ENCODE measurements at regions not wholly inside any gene's neighbourhood (a gene's known extent, or its start where the extent isn't known, plus 50 kb on each side); places are given as distances from the start of the nearest gene placed in this dataset.
"Not testable (repeated sequence)": the region's sequence is repeated elsewhere in the genome, so short reads cannot be mapped to it uniquely, and the experiment has no call there.

DNA sequence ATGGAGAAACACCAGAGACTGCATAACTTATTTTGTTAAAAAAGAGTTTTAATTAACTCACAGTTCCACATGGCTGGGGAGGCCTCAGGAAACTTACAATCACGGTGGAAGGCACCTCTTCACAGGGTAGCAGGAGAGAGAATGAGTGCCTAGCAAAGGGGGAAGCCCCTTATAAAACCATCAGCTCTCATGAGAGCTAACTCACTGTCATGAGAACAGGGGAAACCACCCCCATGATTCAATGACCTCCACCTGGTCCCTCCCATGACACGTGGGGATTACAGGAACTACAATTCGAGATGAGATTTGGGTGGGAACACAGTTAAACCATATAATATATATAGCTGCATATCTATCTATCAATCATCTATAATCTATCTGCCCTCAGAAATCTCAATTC, 153.1 kb upstream of the PROK2 start:
- TF ChIP-seq, protein P1, sequence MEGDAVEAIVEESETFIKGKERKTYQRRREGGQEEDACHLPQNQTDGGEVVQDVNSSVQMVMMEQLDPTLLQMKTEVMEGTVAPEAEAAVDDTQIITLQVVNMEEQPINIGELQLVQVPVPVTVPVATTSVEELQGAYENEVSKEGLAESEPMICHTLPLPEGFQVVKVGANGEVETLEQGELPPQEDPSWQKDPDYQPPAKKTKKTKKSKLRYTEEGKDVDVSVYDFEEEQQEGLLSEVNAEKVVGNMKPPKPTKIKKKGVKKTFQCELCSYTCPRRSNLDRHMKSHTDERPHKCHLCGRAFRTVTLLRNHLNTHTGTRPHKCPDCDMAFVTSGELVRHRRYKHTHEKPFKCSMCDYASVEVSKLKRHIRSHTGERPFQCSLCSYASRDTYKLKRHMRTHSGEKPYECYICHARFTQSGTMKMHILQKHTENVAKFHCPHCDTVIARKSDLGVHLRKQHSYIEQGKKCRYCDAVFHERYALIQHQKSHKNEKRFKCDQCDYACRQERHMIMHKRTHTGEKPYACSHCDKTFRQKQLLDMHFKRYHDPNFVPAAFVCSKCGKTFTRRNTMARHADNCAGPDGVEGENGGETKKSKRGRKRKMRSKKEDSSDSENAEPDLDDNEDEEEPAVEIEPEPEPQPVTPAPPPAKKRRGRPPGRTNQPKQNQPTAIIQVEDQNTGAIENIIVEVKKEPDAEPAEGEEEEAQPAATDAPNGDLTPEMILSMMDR (IDR thresholded peaks at IDR 0.05) = not testable (repeated sequence)
- not testable (repeated sequence) for TF ChIP-seq POLR2A (IDR thresholded peaks at IDR 0.05)
